ENCODE measurements at regions not wholly inside any gene's neighbourhood (a gene's known extent, or its start where the extent isn't known, plus 50 kb on each side); places are given as distances from the start of the nearest gene placed in this dataset.

GRCh38 chr13:53445686-53446085 lies 417.1 kb downstream of the OLFM4 start:
- TF ChIP-seq, protein P1, sequence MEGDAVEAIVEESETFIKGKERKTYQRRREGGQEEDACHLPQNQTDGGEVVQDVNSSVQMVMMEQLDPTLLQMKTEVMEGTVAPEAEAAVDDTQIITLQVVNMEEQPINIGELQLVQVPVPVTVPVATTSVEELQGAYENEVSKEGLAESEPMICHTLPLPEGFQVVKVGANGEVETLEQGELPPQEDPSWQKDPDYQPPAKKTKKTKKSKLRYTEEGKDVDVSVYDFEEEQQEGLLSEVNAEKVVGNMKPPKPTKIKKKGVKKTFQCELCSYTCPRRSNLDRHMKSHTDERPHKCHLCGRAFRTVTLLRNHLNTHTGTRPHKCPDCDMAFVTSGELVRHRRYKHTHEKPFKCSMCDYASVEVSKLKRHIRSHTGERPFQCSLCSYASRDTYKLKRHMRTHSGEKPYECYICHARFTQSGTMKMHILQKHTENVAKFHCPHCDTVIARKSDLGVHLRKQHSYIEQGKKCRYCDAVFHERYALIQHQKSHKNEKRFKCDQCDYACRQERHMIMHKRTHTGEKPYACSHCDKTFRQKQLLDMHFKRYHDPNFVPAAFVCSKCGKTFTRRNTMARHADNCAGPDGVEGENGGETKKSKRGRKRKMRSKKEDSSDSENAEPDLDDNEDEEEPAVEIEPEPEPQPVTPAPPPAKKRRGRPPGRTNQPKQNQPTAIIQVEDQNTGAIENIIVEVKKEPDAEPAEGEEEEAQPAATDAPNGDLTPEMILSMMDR (IDR thresholded peaks at IDR 0.05): no peak
- TF ChIP-seq POLR2AphosphoS5 (IDR thresholded peaks at IDR 0.05): no peak
